GM23248 (cell line): ENCODE measurements at regions not wholly inside any gene's neighbourhood (a gene's known extent, or its start where the extent isn't known, plus 50 kb on each side); places are given as distances from the start of the nearest gene placed in this dataset.

Source experiments
- DNase-seq: peaks from one replicate; pipeline ENCODE4 v3.0.0-alpha.2; 2015
- H2AFZ ChIP-seq: fragments of 200-600 bp; sonication (generic); 2 replicates; pipeline ENCODE4 v1.6.1; 2016; ENCODE audit warnings: antibody characterized with exemption
- H3F3A ChIP-seq: fragments of 200-600 bp; sonication (generic); 2 replicates; pipeline ENCODE4 v1.6.1; 2016; ENCODE audit warnings: mild to moderate bottlenecking, antibody characterized with exemption, mixed run types; ENCODE audit not compliant: insufficient read depth
- H3K27ac ChIP-seq: fragments of 200-600 bp; sonication (generic); 2 replicates; pipeline ENCODE4 v1.5.1; 2016; ENCODE audit warnings: mild to moderate bottlenecking
- H3K27me3 ChIP-seq: fragments of 200-600 bp; sonication (generic); replicated peaks from 2 replicates; pipeline ENCODE4 v1.6.1; 2016; ENCODE audit warnings: mild to moderate bottlenecking; ENCODE audit not compliant: insufficient read depth
- H3K36me3 ChIP-seq: fragments of 200-600 bp; sonication (generic); 2 replicates; pipeline ENCODE4 v1.6.1; 2016; ENCODE audit warnings: low read depth, mild to moderate bottlenecking
- H3K4me1 ChIP-seq: fragments of 200-600 bp; sonication (generic); 2 replicates; pipeline ENCODE4 v1.6.1; 2016; ENCODE audit warnings: mild to moderate bottlenecking; ENCODE audit not compliant: insufficient read depth
- H3K4me2 ChIP-seq: fragments of 200-600 bp; sonication (generic); one replicate; pipeline ENCODE4 v1.6.1; 2016; ENCODE audit warnings: mild to moderate bottlenecking; ENCODE audit not compliant: unreplicated experiment
- H3K4me3 ChIP-seq: fragments of 200-600 bp; sonication (generic); 2 replicates; pipeline ENCODE4 v1.5.1; 2016; ENCODE audit warnings: mild to moderate bottlenecking
- H3K79me2 ChIP-seq: fragments of 200-600 bp; sonication (generic); 2 replicates; pipeline ENCODE4 v1.6.1; 2016; ENCODE audit warnings: mild to moderate bottlenecking; ENCODE audit not compliant: insufficient read depth
- H3K9ac ChIP-seq: fragments of 200-600 bp; sonication (generic); 2 replicates; pipeline ENCODE4 v1.6.1; 2016; ENCODE audit warnings: mild to moderate bottlenecking
- H3K9me2 ChIP-seq: fragments of 200-600 bp; sonication (generic); 2 replicates; pipeline ENCODE4 v1.6.1; 2016; ENCODE audit warnings: mixed run types, mild to moderate bottlenecking, moderate library complexity; ENCODE audit not compliant: insufficient read depth
- H3K9me3 ChIP-seq: fragments of 200-600 bp; sonication (generic); one replicate; pipeline ENCODE4 v1.6.1; 2017; ENCODE audit warnings: low read depth
- H4K20me1 ChIP-seq: fragments of 200-600 bp; sonication (generic); 2 replicates; pipeline ENCODE4 v1.6.0; 2016; ENCODE audit not compliant: insufficient read depth
- EZH2 ChIP-seq: fragments of 200-600 bp; sonication (generic); IDR thresholded peaks from 2 replicates; pipeline ENCODE4 v1.6.1; 2018; ENCODE audit warnings: antibody characterized with exemption, mild to moderate bottlenecking; ENCODE audit not compliant: insufficient read depth, poor library complexity, severe bottlenecking
- EZH2phosphoT487 ChIP-seq: fragments of 200-600 bp; sonication (generic); IDR thresholded peaks from 2 replicates; pipeline ENCODE4 v1.6.1; 2018; ENCODE audit warnings: antibody characterized with exemption, moderate library complexity, mild to moderate bottlenecking, low read depth; ENCODE audit not compliant: insufficient read depth
- WGBS, 2 experiments: methylation state at CpG; one replicate each; pipeline ENCODE4 v1.1.6; 2015 to 2017; ENCODE audit warnings: low lambda C conversion rate in 2 of 2, low coverage in 1 of 2; ENCODE audit errors: missing lambda C conversion rate in 2 of 2; 5-methylcytosine and 5-hydroxymethylcytosine counted together
- in situ Hi-C: fragments of 300-500 bp; cut with MboI; formaldehyde crosslinking; loops from 2 replicates; pipeline ENCODE4 v1.15.0; 2020

DNA sequence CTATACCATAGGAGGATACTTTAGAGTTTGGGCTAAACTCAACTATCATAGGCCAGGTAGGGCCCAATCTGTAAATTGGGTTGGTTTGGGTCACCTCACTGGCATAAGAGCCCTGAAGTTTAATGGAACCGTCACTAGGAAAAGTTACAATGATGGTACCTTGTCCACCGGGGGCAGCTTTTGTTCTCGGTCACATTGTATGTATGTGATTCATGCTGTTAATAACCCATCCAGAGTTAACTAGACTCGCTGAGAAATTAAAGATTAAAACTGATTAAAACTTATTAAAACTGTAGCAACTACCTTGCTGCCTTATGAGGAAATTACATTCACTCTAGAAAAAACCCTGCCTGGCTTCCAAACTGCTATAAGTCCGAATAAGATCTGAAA, 145.0 kb upstream of the TMCO5A start:
- H4K20me1 ChIP-seq, result no peaks in the 10 kb centered on the region
- no peaks in the 10 kb centered on the region; the same call in 1 of the 2 replicates for H3K9me2 ChIP-seq
- no peak overlapping the region for H3K9ac ChIP-seq
- no peaks in the 10 kb centered on the region for H3K27me3 ChIP-seq
- H3K27ac ChIP-seq, result no peak overlapping the region
- H3K4me3 ChIP-seq, result no peak overlapping the region
- H3K4me1 ChIP-seq, result peaks cover 18% of the 10 kb centered on the region
- 69 to 73% methylated on average over 5 of the region's 5 CpGs for WGBS, 2 experiments
- no peak for DNase-seq
- no peaks in the 10 kb centered on the region for H3K36me3 ChIP-seq
- TF ChIP-seq EZH2phosphoT487 (no peak), EZH2 (no peak)
- no peak overlapping the region for H2AFZ ChIP-seq
- H3F3A ChIP-seq, result peaks cover 9% of the 10 kb centered on the region; the same call in 1 of the 2 replicates
- H3K9me3 ChIP-seq, result no peaks in the 10 kb centered on the region
- in situ Hi-C loops, result no loop called here
- no peaks in the 10 kb centered on the region for H3K79me2 ChIP-seq
- peak overlapping the region; percentile 21 for H3K4me2 ChIP-seq

DNA sequence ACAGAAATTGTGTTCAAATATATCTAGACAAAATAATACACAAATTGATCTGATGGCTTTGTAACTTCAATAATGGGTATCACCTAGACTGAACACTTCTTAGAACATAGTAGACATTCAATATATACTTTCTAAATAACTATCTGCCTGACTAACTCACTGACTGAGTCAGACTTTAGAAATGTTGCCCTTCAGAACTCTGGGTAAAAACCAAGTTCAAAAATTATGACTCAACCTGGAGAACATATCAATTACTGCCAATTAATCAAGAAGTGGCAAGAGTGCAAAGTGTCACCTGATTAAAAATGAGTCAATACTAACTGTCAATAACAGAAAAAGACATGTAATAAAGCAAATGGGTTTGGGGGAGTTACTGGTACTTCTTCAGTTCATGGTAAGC, 144.6 kb upstream of the TMCO5A start:
- Histone ChIP-seq H3K27ac (no peak overlapping the region), H3K36me3 (no peaks in the 10 kb centered on the region), H3K4me1 (peaks cover 18% of the 10 kb centered on the region), H3F3A (peaks cover 9% of the 10 kb centered on the region; the same call in 1 of the 2 replicates), H3K9ac (no peak overlapping the region), H3K79me2 (no peaks in the 10 kb centered on the region), H3K4me2 (peak overlapping the region; percentile 21), H3K27me3 (no peaks in the 10 kb centered on the region), H4K20me1 (no peaks in the 10 kb centered on the region), H3K4me3 (no peak overlapping the region), H3K9me3 (no peaks in the 10 kb centered on the region), H3K9me2 (no peaks in the 10 kb centered on the region; the same call in 1 of the 2 replicates), H2AFZ (no peak overlapping the region)
- peak; percentile 75 for DNase-seq
- in situ Hi-C loops, result no loop called here
- TF ChIP-seq EZH2 (no peak), EZH2phosphoT487 (no peak)

DNA sequence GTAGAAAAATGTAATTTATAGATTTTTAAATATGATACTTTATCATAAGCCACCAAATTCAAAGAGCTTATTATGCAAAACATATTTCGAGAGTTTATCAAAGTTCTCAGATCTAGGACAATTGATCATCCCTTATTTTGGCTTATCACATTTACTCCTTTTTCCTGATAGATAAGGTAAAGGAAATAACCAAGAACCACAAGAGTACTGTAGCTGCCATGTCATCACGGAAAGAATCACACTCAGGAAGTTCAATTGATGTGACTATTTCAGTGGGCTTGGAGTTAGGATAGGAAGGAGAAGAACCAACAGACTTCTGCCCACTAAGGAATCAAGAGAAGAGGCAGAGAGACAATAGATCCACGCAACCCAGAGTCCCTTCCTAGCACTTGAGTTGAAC, 142.7 kb upstream of the TMCO5A start:
- Histone ChIP-seq H3K9me2 (no peaks in the 10 kb centered on the region), H3K36me3 (no peaks in the 10 kb centered on the region), H2AFZ (no peak overlapping the region), H3F3A (peaks cover 9% of the 10 kb centered on the region; the same call in 1 of the 2 replicates), H3K27me3 (no peaks in the 10 kb centered on the region), H3K27ac (no peak overlapping the region), H3K9ac (no peak overlapping the region), H3K4me3 (no peak overlapping the region), H3K9me3 (no peaks in the 10 kb centered on the region), H4K20me1 (no peaks in the 10 kb centered on the region), H3K4me2 (no peak overlapping the region), H3K4me1 (peaks cover 14% of the 10 kb centered on the region), H3K79me2 (no peaks in the 10 kb centered on the region)
- in situ Hi-C loops, result no loop called here
- TF ChIP-seq EZH2phosphoT487 (no peak), EZH2 (no peak)
- 97 to 99% methylated on average over 3 of the region's 3 CpGs for WGBS, 2 experiments
- DNase-seq, result no peak

DNA sequence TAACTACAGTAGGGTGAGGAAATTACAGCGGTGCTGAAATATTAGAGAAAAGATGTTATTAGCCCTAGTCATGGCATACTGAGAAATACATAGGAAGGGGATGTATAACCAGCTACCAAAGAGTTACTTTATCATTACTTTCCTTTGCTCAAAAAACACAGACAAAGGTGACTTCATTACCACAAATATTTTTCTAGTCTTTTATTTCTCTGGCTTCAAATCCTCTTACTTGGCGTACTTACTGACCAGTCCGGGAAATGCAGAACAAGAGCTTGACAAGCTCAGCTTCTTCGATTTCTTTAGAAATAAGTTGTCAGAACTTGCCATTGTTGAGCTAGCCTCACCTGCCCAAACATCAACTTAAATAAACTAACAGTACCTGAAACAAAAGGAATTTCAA, 142.1 kb upstream of the TMCO5A start:
- TF ChIP-seq EZH2phosphoT487, result no peak

DNA sequence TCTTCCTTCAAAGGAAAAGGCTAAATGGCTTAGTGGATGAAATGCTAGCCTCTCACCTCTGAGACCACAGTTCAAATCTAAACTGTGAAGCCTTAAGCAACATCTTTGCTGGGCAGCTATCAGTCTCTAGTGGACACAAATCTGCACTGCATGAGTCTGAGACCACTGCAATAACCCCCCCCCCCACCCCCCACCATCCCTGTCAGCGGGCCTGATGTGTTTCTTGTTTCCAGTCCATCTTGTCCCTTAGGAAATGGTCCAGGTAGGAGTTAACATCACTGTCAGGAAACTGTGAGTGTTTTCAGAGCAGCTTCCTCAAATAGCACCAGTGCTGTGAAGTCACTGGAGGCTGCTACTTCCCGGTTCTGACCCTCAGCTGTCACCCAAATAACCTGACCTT, 140.6 kb upstream of the TMCO5A start:
- TF ChIP-seq EZH2phosphoT487, result no peak
- no peak for TF ChIP-seq EZH2
- H3K27ac ChIP-seq, result no peak overlapping the region
- no peaks in the 10 kb centered on the region for H3K36me3 ChIP-seq
- no peak overlapping the region for H3K9ac ChIP-seq
- no peaks in the 10 kb centered on the region for H3K27me3 ChIP-seq
- DNase-seq, result no peak
- no peak overlapping the region for H3K4me2 ChIP-seq
- peaks cover 14% of the 10 kb centered on the region for H3K4me1 ChIP-seq
- peaks cover 9% of the 10 kb centered on the region; the same call in 1 of the 2 replicates for H3F3A ChIP-seq
- no peaks in the 10 kb centered on the region for H3K79me2 ChIP-seq
- 29 to 49% methylated on average over 2 of the region's 2 CpGs for WGBS, 2 experiments
- H4K20me1 ChIP-seq, result no peaks in the 10 kb centered on the region
- no peaks in the 10 kb centered on the region for H3K9me3 ChIP-seq
- H2AFZ ChIP-seq, result no peak overlapping the region
- no peaks in the 10 kb centered on the region for H3K9me2 ChIP-seq
- in situ Hi-C loops, result no loop called here
- H3K4me3 ChIP-seq, result no peak overlapping the region

More for the DNA sequence above, 142.1 kb upstream of the TMCO5A start:
- no peaks in the 10 kb centered on the region for H3K9me2 ChIP-seq
- no peak overlapping the region for H3K4me3 ChIP-seq
- peaks cover 14% of the 10 kb centered on the region for H3K4me1 ChIP-seq
- no peak overlapping the region for H3K4me2 ChIP-seq
- H3K9me3 ChIP-seq, result no peaks in the 10 kb centered on the region
- H2AFZ ChIP-seq, result no peak overlapping the region
- no peaks in the 10 kb centered on the region for H3K36me3 ChIP-seq
- no peaks in the 10 kb centered on the region for H3K79me2 ChIP-seq
- in situ Hi-C loops, result no loop called here
- H3K27me3 ChIP-seq, result no peaks in the 10 kb centered on the region
- H3F3A ChIP-seq, result peaks cover 9% of the 10 kb centered on the region; the same call in 1 of the 2 replicates
- H3K27ac ChIP-seq, result no peak overlapping the region
- no peak overlapping the region for H3K9ac ChIP-seq
- H4K20me1 ChIP-seq, result no peaks in the 10 kb centered on the region
- no peak for DNase-seq
- 90 to 95% methylated on average over 4 of the region's 4 CpGs for WGBS, 2 experiments
